ACC112 (cell line): ENCODE measurements at regions not wholly inside any gene's neighbourhood (a gene's known extent, or its start where the extent isn't known, plus 50 kb on each side); places are given as distances from the start of the nearest gene placed in this dataset.

ENCODE experiments used
- H2AFZ ChIP-seq: fragments of 200-600 bp; sonication (generic); one replicate; pipeline ENCODE4 v1.6.0; 2017; ENCODE audit warnings: antibody characterized with exemption, low read length; ENCODE audit not compliant: unreplicated experiment
- H3K27ac ChIP-seq: fragments of 200-600 bp; sonication (generic); 2 replicates; pipeline ENCODE4 v1.5.1; 2014; ENCODE audit warnings: low read depth, mild to moderate bottlenecking, antibody characterized with exemption, low read length, moderate library complexity
- H3K27me3 ChIP-seq: fragments of 200-600 bp; sonication (generic); 2 replicates; pipeline ENCODE4 v1.6.1; 2014; ENCODE audit warnings: mild to moderate bottlenecking, antibody characterized with exemption, low read length, moderate library complexity, mixed read lengths; ENCODE audit not compliant: insufficient read depth
- H3K36me3 ChIP-seq: fragments of 200-600 bp; sonication (generic); 2 replicates; pipeline ENCODE4 v1.6.1; 2016; ENCODE audit warnings: mild to moderate bottlenecking, antibody characterized with exemption, low read length, moderate library complexity, mixed read lengths; ENCODE audit not compliant: insufficient read depth
- H3K4me1 ChIP-seq: fragments of 200-600 bp; sonication (generic); one replicate; pipeline ENCODE4 v1.6.1; 2016; ENCODE audit warnings: low read length, mixed read lengths; ENCODE audit not compliant: insufficient read depth, unreplicated experiment, control insufficient read depth
- H3K4me3 ChIP-seq: fragments of 200-600 bp; sonication (generic); 2 replicates; pipeline ENCODE4 v1.5.1; 2014; ENCODE audit warnings: mild to moderate bottlenecking, low read depth, low read length
- H3K79me2 ChIP-seq: fragments of 200-600 bp; sonication (generic); one replicate; pipeline ENCODE4 v1.6.0; 2016; ENCODE audit warnings: low read length; ENCODE audit not compliant: control insufficient read depth, unreplicated experiment, insufficient read depth

GRCh38 chr11:127073621-127074020, 73.1 kb upstream of the KIRREL3 start:
- H3K79me2 ChIP-seq, result no peaks in the 10 kb centered on the region
- no peaks in the 10 kb centered on the region for H3K4me1 ChIP-seq
- H3K27ac ChIP-seq, result no peak overlapping the region
- H2AFZ ChIP-seq, result no peak overlapping the region
- H3K27me3 ChIP-seq, result peaks cover 44% of the 10 kb centered on the region
- H3K4me3 ChIP-seq, result no peak overlapping the region
- no peaks in the 10 kb centered on the region for H3K36me3 ChIP-seq

- Histone ChIP-seq H3K27ac (no peak overlapping the region), H3K79me2 (no peaks in the 10 kb centered on the region), H2AFZ (no peak overlapping the region), H3K27me3 (peaks cover 45% of the 10 kb centered on the region), H3K4me3 (no peak overlapping the region), H3K36me3 (no peaks in the 10 kb centered on the region), H3K4me1 (no peaks in the 10 kb centered on the region)
These were observed 71.0 kb upstream of the KIRREL3 start for GRCh38 chr11:127071606-127072005.

GRCh38 chr11:127070808-127071207, 70.2 kb upstream of the KIRREL3 start:
- Histone ChIP-seq H3K79me2 (no peaks in the 10 kb centered on the region), H3K36me3 (no peaks in the 10 kb centered on the region), H3K27ac (no peak overlapping the region), H3K27me3 (peaks cover 50% of the 10 kb centered on the region), H3K4me3 (no peak overlapping the region), H3K4me1 (no peaks in the 10 kb centered on the region), H2AFZ (no peak overlapping the region)

- H3K27me3 ChIP-seq, result peaks cover 59% of the 10 kb centered on the region
- no peak overlapping the region for H3K4me3 ChIP-seq
- no peaks in the 10 kb centered on the region for H3K4me1 ChIP-seq
- no peak overlapping the region for H2AFZ ChIP-seq
- H3K27ac ChIP-seq, result no peak overlapping the region
- no peaks in the 10 kb centered on the region for H3K79me2 ChIP-seq
- H3K36me3 ChIP-seq, result no peaks in the 10 kb centered on the region
These were observed 66.0 kb upstream of the KIRREL3 start for GRCh38 chr11:127066401-127067090.

GRCh38 chr11:127063241-127063640, 62.7 kb upstream of the KIRREL3 start:
- Histone ChIP-seq H2AFZ (no peak overlapping the region), H3K27ac (no peak overlapping the region), H3K36me3 (no peaks in the 10 kb centered on the region), H3K79me2 (no peaks in the 10 kb centered on the region), H3K27me3 (peaks cover 54% of the 10 kb centered on the region), H3K4me1 (no peaks in the 10 kb centered on the region), H3K4me3 (no peak overlapping the region)

- H2AFZ ChIP-seq, result no peak overlapping the region
- H3K79me2 ChIP-seq, result no peaks in the 10 kb centered on the region
- H3K4me3 ChIP-seq, result no peak overlapping the region
- no peaks in the 10 kb centered on the region for H3K36me3 ChIP-seq
- peaks cover 49% of the 10 kb centered on the region for H3K27me3 ChIP-seq
- no peak overlapping the region for H3K27ac ChIP-seq
- no peaks in the 10 kb centered on the region for H3K4me1 ChIP-seq
These were observed 61.4 kb upstream of the KIRREL3 start for GRCh38 chr11:127061947-127062346.

GRCh38 chr11:127059750-127060149, 59.2 kb upstream of the KIRREL3 start:
- Histone ChIP-seq H3K27ac (no peak overlapping the region), H3K27me3 (peaks cover 34% of the 10 kb centered on the region), H2AFZ (no peak overlapping the region), H3K36me3 (no peaks in the 10 kb centered on the region), H3K4me1 (no peaks in the 10 kb centered on the region), H3K79me2 (no peaks in the 10 kb centered on the region), H3K4me3 (no peak overlapping the region)

- Histone ChIP-seq H3K4me1 (no peaks in the 10 kb centered on the region), H3K4me3 (no peak overlapping the region), H3K36me3 (no peaks in the 10 kb centered on the region), H3K27ac (no peak overlapping the region), H3K27me3 (peaks cover 29% of the 10 kb centered on the region), H3K79me2 (no peaks in the 10 kb centered on the region), H2AFZ (no peak overlapping the region)
These were observed 58.7 kb upstream of the KIRREL3 start for GRCh38 chr11:127059286-127059685.

GRCh38 chr11:127058524-127058923, 58.0 kb upstream of the KIRREL3 start:
- H3K4me3 ChIP-seq, result no peak overlapping the region
- H3K4me1 ChIP-seq, result no peaks in the 10 kb centered on the region
- no peaks in the 10 kb centered on the region for H3K36me3 ChIP-seq
- H2AFZ ChIP-seq, result no peak overlapping the region
- H3K27ac ChIP-seq, result no peak overlapping the region
- H3K79me2 ChIP-seq, result no peaks in the 10 kb centered on the region
- H3K27me3 ChIP-seq, result peaks cover 25% of the 10 kb centered on the region

- no peak overlapping the region for H2AFZ ChIP-seq
- no peaks in the 10 kb centered on the region for H3K79me2 ChIP-seq
- peaks cover 18% of the 10 kb centered on the region for H3K27me3 ChIP-seq
- no peak overlapping the region for H3K4me3 ChIP-seq
- H3K27ac ChIP-seq, result no peak overlapping the region
- H3K4me1 ChIP-seq, result no peaks in the 10 kb centered on the region
- H3K36me3 ChIP-seq, result no peaks in the 10 kb centered on the region
These were observed 56.6 kb upstream of the KIRREL3 start for GRCh38 chr11:127057126-127057525.

- Histone ChIP-seq H3K27ac (no peak overlapping the region), H3K79me2 (no peaks in the 10 kb centered on the region), H3K4me1 (no peaks in the 10 kb centered on the region), H3K4me3 (no peak overlapping the region), H3K27me3 (peaks cover 11% of the 10 kb centered on the region; the same call in 1 of the 2 replicates), H2AFZ (no peak overlapping the region), H3K36me3 (no peaks in the 10 kb centered on the region)
These were observed 55.9 kb upstream of the KIRREL3 start for GRCh38 chr11:127056338-127056971.
